NB4 (cell line): ENCODE measurements at regions not wholly inside any gene's neighbourhood (a gene's known extent, or its start where the extent isn't known, plus 50 kb on each side); places are given as distances from the start of the nearest gene placed in this dataset.

Experiments used
- DNase-seq: peaks from one replicate; pipeline ENCODE4 v3.0.0; 2010; ENCODE audit warnings: low read depth
- H3K4me3 ChIP-seq: one replicate; pipeline ENCODE4 v1.5.1; 2011; ENCODE audit warnings: mild to moderate bottlenecking, low read depth, low read length, moderate library complexity
- MYC ChIP-seq: IDR thresholded peaks from 2 replicates; pipeline ENCODE4 v1.6.1; 2011; ENCODE audit warnings: low read depth, low read length
- POLR2A ChIP-seq: IDR thresholded peaks from 2 replicates; pipeline ENCODE4 v1.6.1; 2011; ENCODE audit warnings: mild to moderate bottlenecking; ENCODE audit not compliant: insufficient read length; ENCODE audit errors: extremely low read depth
- TF ChIP-seq, protein P1 (sequence below): IDR thresholded peaks from one replicate; pipeline ENCODE4 v1.5.1; 2012; ENCODE audit warnings: low read depth, low read length
- TF ChIP-seq, protein P2 (sequence below): IDR thresholded peaks from 2 replicates; pipeline ENCODE4 v1.6.1; 2011; ENCODE audit warnings: low read depth, low read length

DNA sequence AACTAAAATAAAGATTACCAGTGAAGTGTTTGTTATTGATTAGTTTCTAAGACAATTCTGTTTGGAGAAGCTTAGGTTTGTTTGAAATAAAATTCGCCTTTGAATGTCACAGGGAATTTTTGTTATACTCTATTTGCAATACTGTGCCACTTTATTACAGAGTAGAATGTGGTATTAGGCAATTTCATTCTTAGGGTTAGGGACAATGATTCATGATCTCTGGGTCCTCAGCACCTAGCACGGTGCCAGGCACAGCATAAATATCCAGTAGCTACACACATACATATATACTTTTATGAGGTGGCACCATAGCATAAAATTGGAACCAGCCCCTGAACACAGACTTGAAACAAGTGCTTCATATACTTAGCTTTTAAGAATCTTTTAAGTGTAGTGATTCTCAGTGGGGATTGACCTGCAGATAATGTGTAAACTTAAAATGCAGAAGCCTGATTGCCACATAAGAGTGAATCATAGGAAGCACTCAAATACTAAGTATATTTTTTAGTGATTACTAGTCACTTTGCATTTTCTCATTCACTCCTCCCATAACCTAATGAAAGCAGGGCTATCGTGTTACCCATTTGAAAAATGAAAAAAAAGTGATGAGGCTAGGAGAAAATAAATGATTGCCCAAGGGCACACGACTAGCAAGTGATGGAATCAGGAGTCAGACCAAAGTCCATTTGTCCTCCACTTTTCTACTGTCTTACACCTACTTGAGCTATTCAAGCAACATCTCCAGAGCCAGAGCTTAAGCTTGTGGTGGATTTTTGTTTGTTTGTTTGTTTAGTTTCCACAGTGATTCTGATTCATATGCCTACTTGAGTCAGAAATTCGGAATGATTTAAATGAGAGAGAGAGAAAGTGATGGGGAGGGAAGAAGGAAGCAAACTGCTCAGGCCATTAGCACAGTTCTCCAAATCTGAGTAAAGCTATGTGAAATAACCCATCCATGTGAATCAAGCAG, 366.0 kb upstream of the FGF13 start:
- DNase-seq, result no peak
- H3K4me3 ChIP-seq, result no peak overlapping the region
- TF ChIP-seq POLR2A (no peak), MYC (no peak)
- TF ChIP-seq, protein P1, sequence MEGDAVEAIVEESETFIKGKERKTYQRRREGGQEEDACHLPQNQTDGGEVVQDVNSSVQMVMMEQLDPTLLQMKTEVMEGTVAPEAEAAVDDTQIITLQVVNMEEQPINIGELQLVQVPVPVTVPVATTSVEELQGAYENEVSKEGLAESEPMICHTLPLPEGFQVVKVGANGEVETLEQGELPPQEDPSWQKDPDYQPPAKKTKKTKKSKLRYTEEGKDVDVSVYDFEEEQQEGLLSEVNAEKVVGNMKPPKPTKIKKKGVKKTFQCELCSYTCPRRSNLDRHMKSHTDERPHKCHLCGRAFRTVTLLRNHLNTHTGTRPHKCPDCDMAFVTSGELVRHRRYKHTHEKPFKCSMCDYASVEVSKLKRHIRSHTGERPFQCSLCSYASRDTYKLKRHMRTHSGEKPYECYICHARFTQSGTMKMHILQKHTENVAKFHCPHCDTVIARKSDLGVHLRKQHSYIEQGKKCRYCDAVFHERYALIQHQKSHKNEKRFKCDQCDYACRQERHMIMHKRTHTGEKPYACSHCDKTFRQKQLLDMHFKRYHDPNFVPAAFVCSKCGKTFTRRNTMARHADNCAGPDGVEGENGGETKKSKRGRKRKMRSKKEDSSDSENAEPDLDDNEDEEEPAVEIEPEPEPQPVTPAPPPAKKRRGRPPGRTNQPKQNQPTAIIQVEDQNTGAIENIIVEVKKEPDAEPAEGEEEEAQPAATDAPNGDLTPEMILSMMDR, result no peak
- TF ChIP-seq, protein P2, sequence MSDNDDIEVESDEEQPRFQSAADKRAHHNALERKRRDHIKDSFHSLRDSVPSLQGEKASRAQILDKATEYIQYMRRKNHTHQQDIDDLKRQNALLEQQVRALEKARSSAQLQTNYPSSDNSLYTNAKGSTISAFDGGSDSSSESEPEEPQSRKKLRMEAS, result no peak

DNA sequence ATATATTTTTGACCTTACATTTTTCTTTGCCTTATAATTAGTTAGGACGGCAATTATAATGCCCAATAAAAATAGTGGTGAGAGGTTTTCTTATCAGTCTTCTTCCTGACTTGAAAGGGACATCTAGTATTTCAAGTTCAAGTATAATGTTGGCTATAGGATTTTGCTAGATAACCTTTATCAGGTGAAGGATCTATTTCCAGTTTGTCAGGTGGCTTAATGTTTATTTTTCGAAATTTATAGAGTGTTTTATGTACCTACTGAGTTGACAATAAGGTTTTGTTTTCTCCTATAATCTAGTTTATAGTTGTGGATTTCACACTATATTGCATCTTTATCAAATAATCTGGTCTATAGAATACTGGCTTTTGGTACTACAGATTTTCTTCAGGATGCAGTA, 351.8 kb upstream of the FGF13 start:
- H3K4me3 ChIP-seq, result no peak overlapping the region
- TF ChIP-seq, protein P1, result no peak
- TF ChIP-seq POLR2A (no peak), MYC (no peak)
- TF ChIP-seq, protein P2, result no peak
- DNase-seq, result no peak

DNA sequence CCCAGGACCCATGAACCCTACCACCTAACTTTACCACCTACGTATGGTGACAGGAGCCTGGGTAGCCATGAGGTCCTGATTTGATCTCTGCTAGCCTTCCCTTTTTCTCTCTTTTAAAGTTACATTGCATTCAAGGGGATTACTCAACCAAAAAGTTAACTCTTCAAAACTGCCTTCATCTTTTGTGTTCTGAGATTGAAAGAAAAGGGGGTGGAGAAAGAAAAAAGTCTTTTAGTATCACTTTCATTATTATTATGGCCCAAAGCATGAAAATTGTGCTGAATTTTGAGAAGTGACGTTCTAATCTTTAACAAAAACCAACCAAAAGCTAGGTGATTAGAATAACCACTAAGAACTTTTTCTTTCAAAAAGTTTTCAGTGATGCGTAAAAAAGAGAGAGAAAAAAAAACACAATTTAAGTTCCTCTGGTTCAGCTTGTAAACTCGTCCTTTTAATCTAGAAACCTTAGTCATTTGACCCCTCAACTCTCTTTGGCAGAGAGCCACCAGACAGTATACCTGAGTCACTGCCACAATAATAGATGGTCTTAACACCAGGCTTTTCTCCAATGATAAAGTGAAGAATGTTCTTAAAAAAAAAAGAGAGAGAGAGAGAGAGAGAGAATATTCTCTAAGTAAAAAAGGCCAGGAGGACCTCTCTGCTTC, 347.4 kb upstream of the FGF13 start:
- no peak overlapping the region for H3K4me3 ChIP-seq
- TF ChIP-seq POLR2A (no peak), MYC (no peak)
- no peak for DNase-seq

DNA sequence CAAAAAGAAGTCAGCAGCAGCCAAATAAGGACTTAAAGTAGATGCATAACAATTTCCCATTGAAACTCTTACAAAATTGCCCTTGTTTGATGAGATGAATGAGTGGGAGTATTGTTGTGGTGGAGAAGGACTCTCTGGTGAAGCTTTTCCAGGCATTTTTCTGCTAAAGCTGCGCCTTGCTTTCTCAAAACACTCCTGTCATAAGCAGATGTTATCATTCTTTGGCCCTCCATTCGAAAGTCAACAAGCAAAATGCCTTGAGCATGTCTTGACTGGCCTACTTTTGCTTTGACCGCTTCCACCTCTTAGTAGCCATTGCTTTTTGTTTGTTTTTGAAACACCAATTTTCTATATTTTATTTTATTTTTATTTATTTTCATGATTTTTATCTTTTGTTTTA, 340.9 kb upstream of the FGF13 start:
- no peak overlapping the region for H3K4me3 ChIP-seq
- TF ChIP-seq, protein P1, result no peak
- TF ChIP-seq MYC (no peak), POLR2A (no peak)
- TF ChIP-seq, protein P2, result no peak
- DNase-seq, result no peak

DNA sequence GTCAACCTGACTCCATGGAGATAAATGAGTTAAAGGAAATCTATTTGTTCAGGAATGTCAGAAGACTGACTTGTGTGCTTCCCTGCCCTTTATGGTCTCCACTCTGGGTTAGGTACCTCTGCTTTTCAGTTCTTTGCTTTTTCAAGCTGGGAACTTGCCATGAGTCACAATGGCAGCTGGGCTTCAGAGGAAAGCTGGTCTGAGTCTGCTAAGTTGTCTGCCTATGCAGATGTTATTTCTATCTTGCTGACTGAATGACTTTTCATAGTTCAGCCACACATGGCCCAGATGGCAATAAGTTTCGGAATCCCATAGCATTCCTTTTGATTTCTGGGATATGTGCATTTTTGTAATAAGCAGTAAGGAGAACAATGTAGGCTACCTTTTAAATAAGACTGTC, 337.9 kb upstream of the FGF13 start:
- TF ChIP-seq, protein P1, result no peak
- TF ChIP-seq POLR2A, result no peak
- TF ChIP-seq, protein P2, result no peak
- TF ChIP-seq MYC, result no peak
- no peak overlapping the region for H3K4me3 ChIP-seq
- no peak for DNase-seq

DNA sequence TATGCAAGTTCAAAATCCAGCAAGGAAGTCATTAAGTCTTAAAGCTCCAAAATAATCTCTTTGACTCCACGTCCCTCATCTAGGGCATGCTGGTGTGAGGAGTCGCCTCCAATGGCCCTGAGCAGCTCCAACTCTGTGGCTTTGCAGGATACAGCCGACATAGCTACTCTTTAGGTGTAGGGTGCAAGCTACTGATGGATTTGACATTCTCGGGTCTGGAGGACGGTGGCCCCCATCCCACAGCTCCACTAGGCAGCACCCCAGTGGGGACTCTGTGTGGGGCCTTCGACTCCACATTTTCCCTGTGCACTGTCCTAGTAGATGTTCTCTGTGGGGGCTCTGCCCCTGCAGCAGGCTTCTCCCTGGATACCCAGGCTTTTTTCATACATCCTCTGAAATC, 333.2 kb upstream of the FGF13 start:
- no peak overlapping the region for H3K4me3 ChIP-seq
- TF ChIP-seq, protein P1, result no peak
- no peak for DNase-seq
